Gastroesophageal sphincter (tissue), 3 donors: ENCODE measurements at regions not wholly inside any gene's neighbourhood (a gene's known extent, or its start where the extent isn't known, plus 50 kb on each side); places are given as distances from the start of the nearest gene placed in this dataset.

Source experiments
- CTCF ChIP-seq, 4 experiments: fragments of 200-600 bp in 2 of 4; fragments of 450-650 bp in 2 of 4; sonication (generic) in 1 of 4; IDR thresholded peaks; one replicate each; pipeline ENCODE4 v1.5.1; 2017 to 2019; ENCODE audit warnings: antibody characterized with exemption in 4 of 4, mild to moderate bottlenecking in 2 of 4, moderate library complexity in 2 of 4
- EP300 ChIP-seq: sonication (generic); formaldehyde crosslinking; IDR thresholded peaks from one replicate; pipeline ENCODE4 v1.6.1; 2017; ENCODE audit warnings: antibody characterized with exemption, mild to moderate bottlenecking
- POLR2A ChIP-seq, 2 donors: fragments of 450-650 bp; IDR thresholded peaks; one replicate each; pipeline ENCODE4 v1.6.1; 2017; ENCODE audit warnings: antibody characterized with exemption in 2 of 2, mild to moderate bottlenecking in 2 of 2, moderate library complexity in 1 of 2
- POLR2AphosphoS5 ChIP-seq: sonication (generic); formaldehyde crosslinking; IDR thresholded peaks from one replicate; pipeline ENCODE4 v1.6.1; 2017; ENCODE audit warnings: antibody characterized with exemption

GRCh38 chr4:77443941-77444340 lies 161.7 kb upstream of the CXCL13 start:
- TF ChIP-seq CTCF (IDR thresholded peaks at IDR 0.05) (no peak), EP300 (no peak), POLR2A (IDR thresholded peaks at IDR 0.05) (no peak), POLR2AphosphoS5 (peak; percentile 64)
